ENCODE measurements at regions not wholly inside any gene's neighbourhood (a gene's known extent, or its start where the extent isn't known, plus 50 kb on each side); places are given as distances from the start of the nearest gene placed in this dataset.
"Not testable (repeated sequence)": the region's sequence is repeated elsewhere in the genome, so short reads cannot be mapped to it uniquely, and the experiment has no call there.

GRCh38 chr4:162770761-162771490 lies 395.8 kb downstream of the NAF1 start:
- Histone ChIP-seq H3K4me3 (no peak overlapping the region), H3K27me3 (no peaks in the 10 kb centered on the region), H3K4me1 (no peaks in the 10 kb centered on the region), H3K27ac (no peak overlapping the region), H3K9me3 (no peaks in the 10 kb centered on the region), H3K36me3 (no peaks in the 10 kb centered on the region)
- WGBS, 2 donors, result 74 to 79% methylated on average over 1 of the region's 1 CpG
- intact Hi-C loops (cut with DNase I), result no loop called here
- no peak for DNase-seq
- TF ChIP-seq EP300 (IDR thresholded peaks at IDR 0.05) (no peak), CTCF (IDR thresholded peaks at IDR 0.05) (no peak), POLR2AphosphoS5 (IDR thresholded peaks at IDR 0.05) (no peak), POLR2A (IDR thresholded peaks at IDR 0.05) (no peak)

- Histone ChIP-seq H3K9me3 (no peaks in the 10 kb centered on the region), H3K36me3 (no peaks in the 10 kb centered on the region), H3K27ac (no peak overlapping the region), H3K27me3 (no peaks in the 10 kb centered on the region), H3K4me3 (no peak overlapping the region), H3K4me1 (no peaks in the 10 kb centered on the region)
- TF ChIP-seq POLR2A (IDR thresholded peaks at IDR 0.05) (no peak), CTCF (IDR thresholded peaks at IDR 0.05) (no peak), EP300 (IDR thresholded peaks at IDR 0.05) (no peak), POLR2AphosphoS5 (IDR thresholded peaks at IDR 0.05) (no peak)
- intact Hi-C loops (cut with DNase I), result no loop called here
- DNase-seq, result no peak
- WGBS, 2 donors, result 30 to 61% methylated on average over 3 of the region's 3 CpGs
These were observed 399.6 kb downstream of the NAF1 start for GRCh38 chr4:162767083-162767482.

GRCh38 chr4:162761965-162762364 lies 404.7 kb downstream of the NAF1 start:
- Histone ChIP-seq H3K4me3 (no peak overlapping the region), H3K27ac (no peak overlapping the region), H3K27me3 (no peaks in the 10 kb centered on the region), H3K9me3 (no peaks in the 10 kb centered on the region), H3K36me3 (no peaks in the 10 kb centered on the region), H3K4me1 (no peaks in the 10 kb centered on the region)
- intact Hi-C loops (cut with DNase I), result no loop called here
- no peak for DNase-seq
- 61 to 67% methylated on average over 4 of the region's 4 CpGs for WGBS, 2 donors
- TF ChIP-seq CTCF (IDR thresholded peaks at IDR 0.05) (no peak), POLR2AphosphoS5 (IDR thresholded peaks at IDR 0.05) (no peak), POLR2A (IDR thresholded peaks at IDR 0.05) (no peak), EP300 (IDR thresholded peaks at IDR 0.05) (no peak)

GRCh38 chr4:162740228-162740627 lies 426.5 kb downstream of the NAF1 start:
- intact Hi-C loops (cut with DNase I); H3K4me3 ChIP-seq; H3K27me3 ChIP-seq; DNase-seq; H3K36me3 ChIP-seq; H3K9me3 ChIP-seq; H3K4me1 ChIP-seq; H3K27ac ChIP-seq: not testable (repeated sequence)
- 82 to 95% methylated on average over 11 of the region's 11 CpGs for WGBS, 2 donors

GRCh38 chr4:162739596-162739995 lies 427.1 kb downstream of the NAF1 start:
- H3K27me3 ChIP-seq; intact Hi-C loops (cut with DNase I); H3K9me3 ChIP-seq; H3K27ac ChIP-seq; H3K4me3 ChIP-seq; H3K4me1 ChIP-seq; H3K36me3 ChIP-seq; DNase-seq: not testable (repeated sequence)
- 96 to 97% methylated on average over 32 of the region's 32 CpGs for WGBS, 2 donors

- WGBS, 2 donors, result 65% methylated on average over 6 of the region's 6 CpGs
- no peak for DNase-seq
- intact Hi-C loops (cut with DNase I), result no loop called here
- Histone ChIP-seq H3K4me1 (no peaks in the 10 kb centered on the region), H3K27me3 (no peaks in the 10 kb centered on the region), H3K4me3 (no peak overlapping the region), H3K36me3 (no peaks in the 10 kb centered on the region), H3K27ac (no peak overlapping the region), H3K9me3 (no peaks in the 10 kb centered on the region)
- TF ChIP-seq EP300 (IDR thresholded peaks at IDR 0.05) (no peak), POLR2AphosphoS5 (IDR thresholded peaks at IDR 0.05) (no peak), POLR2A (IDR thresholded peaks at IDR 0.05) (no peak), CTCF (IDR thresholded peaks at IDR 0.05) (no peak)
These were observed 433.8 kb downstream of the NAF1 start for GRCh38 chr4:162732876-162733275.
